ENCODE measurements at regions not wholly inside any gene's neighbourhood (a gene's known extent, or its start where the extent isn't known, plus 50 kb on each side); places are given as distances from the start of the nearest gene placed in this dataset.
A peak's percentile ranks its signal among the peaks of the same experiment; 100 is the strongest.

DNA sequence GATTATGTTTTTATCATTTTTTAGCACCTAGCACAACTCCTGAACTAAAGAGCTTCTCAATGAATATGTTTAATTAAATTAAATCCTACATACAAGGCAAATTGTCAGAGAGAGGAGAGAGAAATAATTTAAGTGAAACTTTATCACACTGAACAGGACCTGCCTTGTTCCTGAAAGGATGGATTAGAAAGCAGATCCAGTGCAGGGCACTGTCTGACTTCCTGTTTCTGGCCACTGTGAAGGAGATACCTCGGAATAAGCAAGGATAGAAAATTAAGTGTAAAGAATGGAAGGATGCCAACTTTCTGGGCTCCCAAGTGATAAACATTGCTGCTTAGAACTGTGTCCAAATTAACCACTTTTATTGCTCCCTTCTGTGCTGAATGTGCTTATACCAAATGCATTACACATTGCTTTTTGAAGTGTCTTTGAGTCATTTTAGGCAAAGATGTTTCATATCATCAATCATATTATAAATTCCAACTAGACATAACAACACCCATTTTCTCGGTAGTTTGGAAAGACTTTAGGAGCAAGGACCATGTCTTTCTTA, 89.1 kb upstream of the SPDL1 start:
- no peak for DNase-seq (ENCODE audit: low read depth)
- no peak overlapping the region for H3K4me3 ChIP-seq (ENCODE audit: low read length)
- TF ChIP-seq, protein P1, sequence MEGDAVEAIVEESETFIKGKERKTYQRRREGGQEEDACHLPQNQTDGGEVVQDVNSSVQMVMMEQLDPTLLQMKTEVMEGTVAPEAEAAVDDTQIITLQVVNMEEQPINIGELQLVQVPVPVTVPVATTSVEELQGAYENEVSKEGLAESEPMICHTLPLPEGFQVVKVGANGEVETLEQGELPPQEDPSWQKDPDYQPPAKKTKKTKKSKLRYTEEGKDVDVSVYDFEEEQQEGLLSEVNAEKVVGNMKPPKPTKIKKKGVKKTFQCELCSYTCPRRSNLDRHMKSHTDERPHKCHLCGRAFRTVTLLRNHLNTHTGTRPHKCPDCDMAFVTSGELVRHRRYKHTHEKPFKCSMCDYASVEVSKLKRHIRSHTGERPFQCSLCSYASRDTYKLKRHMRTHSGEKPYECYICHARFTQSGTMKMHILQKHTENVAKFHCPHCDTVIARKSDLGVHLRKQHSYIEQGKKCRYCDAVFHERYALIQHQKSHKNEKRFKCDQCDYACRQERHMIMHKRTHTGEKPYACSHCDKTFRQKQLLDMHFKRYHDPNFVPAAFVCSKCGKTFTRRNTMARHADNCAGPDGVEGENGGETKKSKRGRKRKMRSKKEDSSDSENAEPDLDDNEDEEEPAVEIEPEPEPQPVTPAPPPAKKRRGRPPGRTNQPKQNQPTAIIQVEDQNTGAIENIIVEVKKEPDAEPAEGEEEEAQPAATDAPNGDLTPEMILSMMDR (conservative IDR thresholded peaks at IDR 0.05; ENCODE audit: low read depth, low read length), result no peak

DNA sequence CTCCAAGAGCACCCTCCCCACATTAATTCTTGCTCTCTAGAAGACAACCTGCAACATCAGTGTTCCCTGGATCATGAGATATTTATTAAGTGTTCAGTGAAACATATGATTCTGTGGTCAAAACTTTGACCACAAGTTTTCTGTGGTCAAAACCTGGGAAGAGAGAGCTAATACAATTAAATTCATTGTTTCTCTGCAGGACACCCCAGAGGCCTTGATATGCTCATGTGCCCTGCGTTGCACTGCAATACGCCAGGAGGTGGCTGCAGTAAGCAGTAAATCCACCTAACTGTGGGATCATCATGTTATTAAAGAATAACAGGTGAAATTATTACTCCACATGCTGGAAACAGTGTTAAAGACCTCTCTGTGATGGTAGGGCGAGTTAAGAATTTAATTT, 109.3 kb upstream of the SPDL1 start:
- peak; percentile 13 for DNase-seq (ENCODE audit: low read depth)
- no peak overlapping the region for H3K4me3 ChIP-seq (ENCODE audit: low read length)
- TF ChIP-seq, protein P1 (conservative IDR thresholded peaks at IDR 0.05; ENCODE audit: low read depth, low read length), result peak; percentile 44

DNA sequence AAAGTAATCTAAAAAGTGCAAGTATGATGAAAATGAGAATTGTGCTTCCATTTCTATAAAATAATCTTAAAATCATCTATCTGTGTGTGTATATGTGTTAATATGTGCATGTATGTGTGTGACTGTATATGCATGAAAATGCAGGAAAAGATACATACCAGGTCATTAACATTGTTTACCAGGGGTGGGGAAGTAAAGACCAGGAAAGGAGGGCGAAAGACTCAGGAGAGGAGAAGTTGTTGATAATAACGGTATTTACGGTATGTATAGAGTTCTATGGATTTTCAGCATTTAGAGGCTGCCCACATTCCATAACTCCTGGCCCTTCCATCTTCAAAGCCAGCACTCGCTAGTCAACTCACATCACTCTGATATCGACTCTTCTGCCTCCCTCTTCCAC, 111.0 kb upstream of the SPDL1 start:
- no peak overlapping the region for H3K4me3 ChIP-seq (ENCODE audit: low read length)
- no peak for DNase-seq (ENCODE audit: low read depth)
- TF ChIP-seq, protein P1 (conservative IDR thresholded peaks at IDR 0.05; ENCODE audit: low read depth, low read length), result no peak

DNA sequence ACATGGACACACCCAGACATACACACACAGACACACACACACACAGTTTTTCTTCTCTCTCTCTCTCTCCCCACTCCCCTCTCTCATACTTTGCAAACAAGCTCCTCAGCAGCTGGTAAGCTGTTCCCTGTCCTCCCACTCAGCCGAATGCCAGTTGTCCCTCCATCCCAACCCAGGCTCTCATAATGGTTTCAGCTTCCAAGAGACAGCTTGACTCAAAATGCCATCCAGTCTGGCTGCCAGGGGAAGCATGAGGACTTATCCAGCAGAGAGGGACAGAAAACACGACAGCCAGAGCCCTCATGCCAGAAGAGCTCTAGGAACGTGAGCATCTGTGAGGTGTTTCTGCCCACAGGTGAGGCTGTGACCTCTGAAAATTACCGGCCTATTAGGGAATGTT, 112.6 kb upstream of the SPDL1 start:
- TF ChIP-seq, protein P1 (conservative IDR thresholded peaks at IDR 0.05; ENCODE audit: low read depth, low read length), result no peak
- no peak overlapping the region for H3K4me3 ChIP-seq (ENCODE audit: low read length)
- DNase-seq (ENCODE audit: low read depth), result no peak

DNA sequence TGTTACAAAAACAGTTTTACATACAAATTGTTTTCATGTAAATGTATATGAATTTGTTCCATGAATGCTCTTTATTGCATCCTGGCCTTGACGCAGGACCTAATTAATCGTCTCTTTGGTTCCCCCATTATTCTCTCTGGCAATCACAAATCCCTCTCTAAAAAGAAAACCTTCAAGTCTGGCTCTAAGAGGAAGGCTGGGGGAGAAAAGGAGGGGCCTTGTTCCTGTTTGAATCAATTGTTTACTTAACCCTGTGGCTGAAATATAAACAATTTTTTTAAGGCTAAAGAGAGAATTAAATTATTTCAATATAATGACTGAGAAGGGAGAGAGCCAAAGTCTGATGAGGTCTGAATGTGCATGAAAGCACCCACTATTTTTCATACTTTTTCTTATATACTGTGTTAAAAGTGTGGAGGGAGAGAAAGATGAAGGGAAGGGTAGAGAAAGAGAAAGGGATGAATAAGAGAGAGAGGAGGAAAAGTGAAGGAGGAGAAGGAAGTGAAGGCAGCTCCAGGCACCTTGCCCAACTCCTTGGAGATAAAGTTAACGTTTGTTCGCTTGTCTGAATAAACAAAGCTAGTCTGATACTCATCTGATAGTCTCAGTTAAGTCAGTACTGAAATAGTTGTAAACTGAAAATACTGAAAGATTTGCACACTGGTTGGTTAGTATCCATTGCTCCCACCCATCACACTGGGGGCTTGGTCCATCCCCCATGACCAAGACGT, 116.4 kb upstream of the SPDL1 start:
- DNase-seq (ENCODE audit: low read depth), result no peak
- TF ChIP-seq, protein P1 (conservative IDR thresholded peaks at IDR 0.05; ENCODE audit: low read depth, low read length), result no peak
- H3K4me3 ChIP-seq (ENCODE audit: low read length), result no peak overlapping the region

DNA sequence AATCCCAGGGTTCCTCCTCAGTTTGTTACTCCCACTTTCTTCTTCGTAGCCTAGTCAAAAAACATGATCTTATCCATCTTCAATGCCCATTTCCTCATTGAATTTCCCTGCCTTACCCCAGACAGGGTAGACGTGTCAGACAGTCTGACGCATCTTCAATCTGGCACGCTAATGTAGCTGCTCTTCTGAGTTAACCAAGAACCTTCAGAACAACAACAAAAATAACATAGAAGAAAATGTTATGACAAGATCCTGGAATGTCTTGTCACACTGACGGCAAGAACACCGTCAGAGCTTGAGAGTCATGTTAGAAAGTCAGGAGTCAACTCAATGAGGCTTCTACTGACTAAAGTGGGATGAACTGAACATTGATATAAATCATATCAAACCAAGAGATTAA, 122.7 kb upstream of the SPDL1 start:
- DNase-seq (ENCODE audit: low read depth), result no peak
- TF ChIP-seq, protein P1 (conservative IDR thresholded peaks at IDR 0.05; ENCODE audit: low read depth, low read length), result no peak
- H3K4me3 ChIP-seq (ENCODE audit: low read length), result no peak overlapping the region

DNA sequence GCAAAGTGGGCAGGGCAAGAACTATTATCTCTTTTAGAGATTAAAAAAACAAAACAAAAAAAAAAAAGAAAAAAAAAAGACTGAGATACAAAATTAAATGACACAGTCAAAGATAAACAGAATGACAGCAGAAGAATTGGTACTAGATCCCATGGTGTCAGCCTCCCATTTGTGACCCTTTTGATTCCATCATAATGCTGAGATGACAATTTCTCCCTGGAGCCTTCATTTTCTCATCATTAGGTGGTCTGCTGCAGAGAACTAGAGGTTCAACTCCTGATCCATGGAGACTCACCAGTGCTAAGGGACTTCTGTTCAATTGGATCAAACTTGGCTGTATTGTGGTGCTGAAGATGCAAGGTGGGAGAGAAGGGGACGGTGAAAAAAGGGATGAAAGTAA, 123.5 kb upstream of the SPDL1 start:
- TF ChIP-seq, protein P1 (conservative IDR thresholded peaks at IDR 0.05; ENCODE audit: low read depth, low read length), result no peak
- no peak overlapping the region for H3K4me3 ChIP-seq (ENCODE audit: low read length)
- DNase-seq (ENCODE audit: low read depth), result no peak
